ENCODE measurements at regions not wholly inside any gene's neighbourhood (a gene's known extent, or its start where the extent isn't known, plus 50 kb on each side); places are given as distances from the start of the nearest gene placed in this dataset.

DNA sequence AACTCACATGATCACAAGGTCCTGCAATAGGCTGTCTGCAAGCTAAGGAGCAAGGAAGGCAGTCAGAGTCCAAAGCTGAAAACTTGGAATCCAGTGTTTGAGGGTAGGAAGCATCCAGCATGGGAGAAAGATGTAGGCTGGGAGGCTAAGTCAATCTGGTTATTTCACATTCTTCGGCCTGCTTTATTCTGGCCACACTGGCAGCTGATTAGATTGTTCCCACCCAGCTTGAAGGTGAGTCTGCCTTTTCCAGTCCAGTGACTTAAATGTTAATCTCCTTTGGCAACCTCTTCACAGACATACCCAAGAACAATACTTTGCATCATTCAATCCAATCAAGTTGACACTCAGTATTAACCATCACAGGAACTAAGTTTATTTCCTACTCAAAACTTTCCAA lies 453.4 kb downstream of the TLE4 start:
- TF ChIP-seq, protein P1, sequence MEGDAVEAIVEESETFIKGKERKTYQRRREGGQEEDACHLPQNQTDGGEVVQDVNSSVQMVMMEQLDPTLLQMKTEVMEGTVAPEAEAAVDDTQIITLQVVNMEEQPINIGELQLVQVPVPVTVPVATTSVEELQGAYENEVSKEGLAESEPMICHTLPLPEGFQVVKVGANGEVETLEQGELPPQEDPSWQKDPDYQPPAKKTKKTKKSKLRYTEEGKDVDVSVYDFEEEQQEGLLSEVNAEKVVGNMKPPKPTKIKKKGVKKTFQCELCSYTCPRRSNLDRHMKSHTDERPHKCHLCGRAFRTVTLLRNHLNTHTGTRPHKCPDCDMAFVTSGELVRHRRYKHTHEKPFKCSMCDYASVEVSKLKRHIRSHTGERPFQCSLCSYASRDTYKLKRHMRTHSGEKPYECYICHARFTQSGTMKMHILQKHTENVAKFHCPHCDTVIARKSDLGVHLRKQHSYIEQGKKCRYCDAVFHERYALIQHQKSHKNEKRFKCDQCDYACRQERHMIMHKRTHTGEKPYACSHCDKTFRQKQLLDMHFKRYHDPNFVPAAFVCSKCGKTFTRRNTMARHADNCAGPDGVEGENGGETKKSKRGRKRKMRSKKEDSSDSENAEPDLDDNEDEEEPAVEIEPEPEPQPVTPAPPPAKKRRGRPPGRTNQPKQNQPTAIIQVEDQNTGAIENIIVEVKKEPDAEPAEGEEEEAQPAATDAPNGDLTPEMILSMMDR (IDR thresholded peaks at IDR 0.05) = no peak
- TF ChIP-seq POLR2A (IDR thresholded peaks at IDR 0.05) = no peak
